Fibroblast of lung (primary cell): ENCODE measurements at regions not wholly inside any gene's neighbourhood (a gene's known extent, or its start where the extent isn't known, plus 50 kb on each side); places are given as distances from the start of the nearest gene placed in this dataset.
"Not testable (repeated sequence)": the region's sequence is repeated elsewhere in the genome, so short reads cannot be mapped to it uniquely, and the experiment has no call there.

Experiments used
- DNase-seq, 2 donors: peaks; one replicate each; pipeline versions ENCODE4 v3.0.0 to v3.0.0-alpha.2; 2010; ENCODE audit warnings: low read depth in 2 of 2
- H2AFZ ChIP-seq: 2 replicates; pipeline ENCODE4 v1.5.1; 2012; ENCODE audit warnings: low read length, control low read depth, inconsistent platforms
- H3K27ac ChIP-seq: 2 replicates; pipeline ENCODE4 v1.5.1; 2011; ENCODE audit warnings: low read length, control low read depth; ENCODE audit not compliant: insufficient read depth
- H3K27me3 ChIP-seq: 2 replicates; pipeline ENCODE4 v1.5.1; 2011; ENCODE audit warnings: mild to moderate bottlenecking, low read length; ENCODE audit not compliant: control insufficient read depth, insufficient read depth
- H3K36me3 ChIP-seq: 2 replicates; pipeline ENCODE4 v1.5.1; 2011; ENCODE audit warnings: low read length; ENCODE audit not compliant: control insufficient read depth, insufficient read depth
- H3K4me1 ChIP-seq: 2 replicates; pipeline ENCODE4 v1.5.1; 2011; ENCODE audit warnings: low read length; ENCODE audit not compliant: control insufficient read depth, insufficient read depth; ENCODE audit errors: extremely low read depth
- H3K4me2 ChIP-seq: 2 replicates; pipeline ENCODE4 v1.5.1; 2011; ENCODE audit warnings: low read length, control low read depth; ENCODE audit not compliant: insufficient read depth; ENCODE audit errors: extremely low read depth
- H3K4me3 ChIP-seq, 4 experiments: fragments of 200-600 bp in 1 of 4; sonication (generic) in 1 of 4; replicated peaks in 1 of 4; 2 replicates each; pipeline ENCODE4 v1.5.1; 2011 to 2016; ENCODE audit warnings: low read length in 4 of 4, low read depth in 3 of 4, mild to moderate bottlenecking in 3 of 4, control low read depth in 2 of 4, inconsistent platforms in 1 of 4, mixed read lengths in 1 of 4; ENCODE audit not compliant: insufficient read depth in 1 of 4; ENCODE audit errors: control extremely low read depth in 1 of 4
- H3K79me2 ChIP-seq: 2 replicates; pipeline ENCODE4 v1.5.1; 2012; ENCODE audit warnings: mild to moderate bottlenecking, low read length, inconsistent platforms; ENCODE audit not compliant: control insufficient read depth, insufficient read depth
- H3K9ac ChIP-seq: 2 replicates; pipeline ENCODE4 v1.5.1; 2011; ENCODE audit warnings: mild to moderate bottlenecking, low read length, control low read depth; ENCODE audit not compliant: insufficient read depth
- H3K9me3 ChIP-seq: 2 replicates; pipeline ENCODE4 v1.5.1; 2012; ENCODE audit warnings: low read depth, low read length; ENCODE audit not compliant: control insufficient read depth, insufficient read depth
- H4K20me1 ChIP-seq: 2 replicates; pipeline ENCODE4 v1.5.1; 2011; ENCODE audit warnings: low read length; ENCODE audit not compliant: control insufficient read depth, insufficient read depth; ENCODE audit errors: extremely low read depth
- CTCF ChIP-seq, 2 donors: IDR thresholded peaks in 1 of 2; conservative IDR thresholded peaks in 1 of 2; 1 replicate in 1 of 2; 2 replicates in 1 of 2; pipeline ENCODE4 v1.5.1; 2011 to 2012; ENCODE audit warnings: low read length in 2 of 2, control low read depth in 1 of 2, inconsistent platforms in 1 of 2, low read depth in 1 of 2, mild to moderate bottlenecking in 1 of 2
- EZH2 ChIP-seq: IDR thresholded peaks from 2 replicates; pipeline ENCODE4 v1.5.1; 2012; ENCODE audit warnings: low read length, control low read depth, mild to moderate bottlenecking; ENCODE audit errors: missing control alignments

- Histone ChIP-seq H3K9ac (no peak overlapping the region), H2AFZ (no peak overlapping the region), H3K4me1 (no peaks in the 10 kb centered on the region), H3K27me3 (no peaks in the 10 kb centered on the region), H3K4me3 (no peak overlapping the region), H3K27ac (no peak overlapping the region), H4K20me1 (no peaks in the 10 kb centered on the region), H3K9me3 (no peaks in the 10 kb centered on the region), H3K4me2 (no peak overlapping the region), H3K79me2 (no peaks in the 10 kb centered on the region), H3K36me3 (no peaks in the 10 kb centered on the region)
- DNase-seq: no peak
- TF ChIP-seq CTCF (conservative IDR thresholded peaks at IDR 0.05 in 1 of 2, IDR thresholded peaks at IDR 0.05 in 1 of 2; ENCODE audit: low read depth in 1 of 2, low read length in 2 of 2) (no peak), EZH2 (no peak)
Observed at GRCh38 chr4:133273401-133273800, 124.3 kb downstream of the PCDH10 start.

- H3K4me3 ChIP-seq: no peak overlapping the region
- H3K4me1 ChIP-seq: no peaks in the 10 kb centered on the region
- H3K27me3 ChIP-seq: no peaks in the 10 kb centered on the region
- TF ChIP-seq EZH2: no peak
- no peak for TF ChIP-seq CTCF (conservative IDR thresholded peaks at IDR 0.05 in 1 of 2, IDR thresholded peaks at IDR 0.05 in 1 of 2; ENCODE audit: low read depth in 1 of 2, low read length in 2 of 2)
- no peak overlapping the region for H3K9ac ChIP-seq
- no peak overlapping the region for H2AFZ ChIP-seq
- H3K36me3 ChIP-seq: no peaks in the 10 kb centered on the region
- no peaks in the 10 kb centered on the region for H3K79me2 ChIP-seq
- no peak overlapping the region for H3K27ac ChIP-seq
- H3K9me3 ChIP-seq: no peaks in the 10 kb centered on the region
- no peaks in the 10 kb centered on the region for H4K20me1 ChIP-seq
- no peak overlapping the region for H3K4me2 ChIP-seq
- DNase-seq: peak; percentile 8 to 14
Observed at GRCh38 chr4:133270021-133270570, 121.0 kb downstream of the PCDH10 start.

GRCh38 chr4:133268205-133268604, 119.1 kb downstream of the PCDH10 start:
- Histone ChIP-seq H3K79me2 (no peaks in the 10 kb centered on the region), H3K4me2 (no peak overlapping the region), H3K36me3 (no peaks in the 10 kb centered on the region), H2AFZ (no peak overlapping the region), H3K4me3 (no peak overlapping the region), H3K27me3 (no peaks in the 10 kb centered on the region), H3K4me1 (no peaks in the 10 kb centered on the region), H3K9ac (no peak overlapping the region), H4K20me1 (no peaks in the 10 kb centered on the region), H3K9me3 (no peaks in the 10 kb centered on the region), H3K27ac (no peak overlapping the region)
- no peak for DNase-seq
- TF ChIP-seq CTCF (conservative IDR thresholded peaks at IDR 0.05 in 1 of 2, IDR thresholded peaks at IDR 0.05 in 1 of 2; ENCODE audit: low read depth in 1 of 2, low read length in 2 of 2): no peak
- no peak for TF ChIP-seq EZH2

- not testable (repeated sequence) for H3K9ac ChIP-seq, H3K4me1 ChIP-seq, H3K27ac ChIP-seq, H4K20me1 ChIP-seq, H3K4me2 ChIP-seq, DNase-seq, H3K79me2 ChIP-seq, H3K27me3 ChIP-seq, H3K36me3 ChIP-seq, H2AFZ ChIP-seq, H3K4me3 ChIP-seq, H3K9me3 ChIP-seq
Observed at GRCh38 chr4:133267506-133267905, 118.4 kb downstream of the PCDH10 start.

- H3K4me1 ChIP-seq, H3K4me2 ChIP-seq, H3K9me3 ChIP-seq: not testable (repeated sequence)
Observed at GRCh38 chr4:133266966-133267365, 117.9 kb downstream of the PCDH10 start.

More at GRCh38 chr4:133266966-133267365, 117.9 kb downstream of the PCDH10 start:
- not testable (repeated sequence) for H3K9ac ChIP-seq, DNase-seq, H2AFZ ChIP-seq, H3K27me3 ChIP-seq, H4K20me1 ChIP-seq, H3K27ac ChIP-seq, H3K4me3 ChIP-seq, H3K36me3 ChIP-seq, H3K79me2 ChIP-seq
